GM03348 (cell line): ENCODE measurements at regions not wholly inside any gene's neighbourhood (a gene's known extent, or its start where the extent isn't known, plus 50 kb on each side); places are given as distances from the start of the nearest gene placed in this dataset.

Experiments
- DNase-seq: peaks from one replicate; pipeline ENCODE4 v3.0.0; 2012; ENCODE audit warnings: low spot score

GRCh38 chr6:126419901-126420300, 80.0 kb downstream of the CENPW start:
- no peak for DNase-seq

GRCh38 chr6:126422912-126423311, 83.0 kb downstream of the CENPW start:
- no peak for DNase-seq

- DNase-seq = no peak
Measured at GRCh38 chr6:126427713-126428112, 87.8 kb downstream of the CENPW start.

- DNase-seq = no peak
Measured at GRCh38 chr6:126429866-126430265, 90.0 kb downstream of the CENPW start.

- DNase-seq = no peak
Measured at GRCh38 chr6:126432564-126432963, 92.6 kb downstream of the CENPW start.

- no peak for DNase-seq
Measured at GRCh38 chr6:126433927-126434326, 94.0 kb downstream of the CENPW start.

GRCh38 chr6:126437205-126437604, 97.3 kb downstream of the CENPW start:
- no peak for DNase-seq

- DNase-seq = no peak
Measured at GRCh38 chr6:126439040-126439439, 99.1 kb downstream of the CENPW start.

- no peak for DNase-seq
Measured at GRCh38 chr6:126440923-126441322, 101.0 kb downstream of the CENPW start.

GRCh38 chr6:126444659-126445273, 104.9 kb downstream of the CENPW start:
- DNase-seq = peak; percentile 4

GRCh38 chr6:126446248-126446647, 106.3 kb downstream of the CENPW start:
- DNase-seq = no peak

GRCh38 chr6:126447367-126447766, 107.5 kb downstream of the CENPW start:
- DNase-seq = no peak

- no peak for DNase-seq
Measured at GRCh38 chr6:126461045-126461444, 121.1 kb downstream of the CENPW start.

GRCh38 chr6:126464245-126464644, 124.3 kb downstream of the CENPW start:
- DNase-seq = no peak

GRCh38 chr6:126475449-126475848, 135.5 kb downstream of the CENPW start:
- no peak for DNase-seq

- no peak for DNase-seq
Measured at GRCh38 chr6:126477678-126478077, 137.8 kb downstream of the CENPW start.

GRCh38 chr6:126480268-126480667, 140.4 kb downstream of the CENPW start:
- no peak for DNase-seq

GRCh38 chr6:126481319-126481718, 141.4 kb downstream of the CENPW start:
- no peak for DNase-seq

- no peak for DNase-seq
Measured at GRCh38 chr6:126504792-126505191, 164.9 kb downstream of the CENPW start.

- no peak for DNase-seq
Measured at GRCh38 chr6:126513198-126513597, 173.3 kb downstream of the CENPW start.

- DNase-seq = no peak
Measured at GRCh38 chr6:126516411-126516810, 176.5 kb downstream of the CENPW start.

GRCh38 chr6:126524811-126525326, 185.0 kb downstream of the CENPW start:
- DNase-seq = no peak

- no peak for DNase-seq
Measured at GRCh38 chr6:126526547-126526946, 186.6 kb downstream of the CENPW start.

GRCh38 chr6:126526996-126527606, 187.2 kb downstream of the CENPW start:
- no peak for DNase-seq
